Activated B cell treated with CpG ODN at 0.5 μM for 24 hours (primary cell): ENCODE measurements at regions not wholly inside any gene's neighbourhood (a gene's known extent, or its start where the extent isn't known, plus 50 kb on each side); places are given as distances from the start of the nearest gene placed in this dataset.

Experiments
- ATAC-seq: fragments of 200-7000 bp; cut with Tn5 transposase; one replicate; pipeline ENCODE4 v1.10.0; 2021; ENCODE audit warnings: low read depth, mild to moderate bottlenecking, moderate library complexity
- CTCF ChIA-PET: fragments of 350-600 bp; sonication (Branson Sonifier 250); formaldehyde crosslinking; loops from one replicate; lab custom pipeline; 2021; ENCODE audit warnings: antibody characterized with exemption; lab: Charles Lee
- POLR2A ChIA-PET: fragments of 350-600 bp; sonication (Branson Sonifier 250); formaldehyde crosslinking; loops from one replicate; lab custom pipeline; 2021; ENCODE audit warnings: antibody characterized with exemption; lab: Charles Lee
- DNase-seq: peaks from one replicate; pipeline ENCODE4 v3.0.0; 2022
- H3K27ac Mint-ChIP-seq: one replicate; pipeline ENCODE4 v1.8.0; 2020; ENCODE audit warnings: mixed read lengths
- H3K27me3 Mint-ChIP-seq: one replicate; pipeline ENCODE4 v1.8.0; 2021; ENCODE audit warnings: mixed read lengths
- H3K36me3 Mint-ChIP-seq: one replicate; pipeline ENCODE4 v1.8.0; 2021; ENCODE audit warnings: low read depth, mixed read lengths
- H3K4me1 Mint-ChIP-seq: one replicate; pipeline ENCODE4 v1.8.0; 2021; ENCODE audit warnings: mixed read lengths
- H3K4me3 Mint-ChIP-seq: one replicate; pipeline ENCODE4 v1.8.0; 2020; ENCODE audit warnings: mild to moderate bottlenecking, mixed read lengths
- H3K9me3 Mint-ChIP-seq: one replicate; pipeline ENCODE4 v1.8.0; 2020; ENCODE audit warnings: mixed read lengths
- CTCF ChIP-seq: fragments of 200-600 bp; IDR thresholded peaks from one replicate; pipeline ENCODE4 v1.8.0; 2022; ENCODE audit warnings: antibody characterized with exemption, mild to moderate bottlenecking
- intact Hi-C: fragments of 100-400 bp; cut with micrococcal nuclease; formaldehyde crosslinking; loops from one replicate; pipeline ENCODE4 v1.15.1; 2024

GRCh38 chr1:238833919-238834318 lies 552.4 kb upstream of the CHRM3 start:
- ChIA-PET CTCF (no interaction called here), POLR2A (no interaction called here)
- intact Hi-C loops, result no loop called here
- no peak overlapping the region for H3K4me3 Mint-ChIP-seq
- TF ChIP-seq CTCF, result no peak
- no peaks in the 10 kb centered on the region for H3K4me1 Mint-ChIP-seq
- no peaks in the 10 kb centered on the region for H3K27me3 Mint-ChIP-seq
- H3K36me3 Mint-ChIP-seq, result no peaks in the 10 kb centered on the region
- H3K27ac Mint-ChIP-seq, result no peak overlapping the region
- peaks cover 16% of the 10 kb centered on the region for H3K9me3 Mint-ChIP-seq
- no peak for ATAC-seq
- no peak for DNase-seq

- Mint-ChIP-seq H3K4me3 (no peak overlapping the region), H3K27me3 (no peaks in the 10 kb centered on the region), H3K4me1 (no peaks in the 10 kb centered on the region), H3K36me3 (no peaks in the 10 kb centered on the region), H3K27ac (no peak overlapping the region), H3K9me3 (peaks cover 18% of the 10 kb centered on the region)
- no peak for ATAC-seq
- POLR2A ChIA-PET, result no interaction called here
- DNase-seq, result no peak
- intact Hi-C loops, result no loop called here
- no peak for TF ChIP-seq CTCF
- CTCF ChIA-PET, result no interaction called here
Measured at GRCh38 chr1:238832106-238832505, 554.3 kb upstream of the CHRM3 start.

GRCh38 chr1:238830036-238830611 lies 556.2 kb upstream of the CHRM3 start:
- Mint-ChIP-seq H3K36me3 (no peaks in the 10 kb centered on the region), H3K9me3 (peaks cover 18% of the 10 kb centered on the region), H3K27ac (no peak overlapping the region), H3K27me3 (no peaks in the 10 kb centered on the region), H3K4me3 (no peak overlapping the region), H3K4me1 (no peaks in the 10 kb centered on the region)
- ATAC-seq (no peak), DNase-seq (no peak)
- intact Hi-C loops, result no loop called here
- POLR2A ChIA-PET, result no interaction called here
- TF ChIP-seq CTCF, result no peak
- CTCF ChIA-PET, result no interaction called here

GRCh38 chr1:238826891-238827290 lies 559.5 kb upstream of the CHRM3 start:
- H3K4me1 Mint-ChIP-seq, result no peaks in the 10 kb centered on the region
- H3K4me3 Mint-ChIP-seq, result no peak overlapping the region
- ATAC-seq (no peak), DNase-seq (no peak)
- TF ChIP-seq CTCF, result no peak
- H3K36me3 Mint-ChIP-seq, result no peaks in the 10 kb centered on the region
- POLR2A ChIA-PET, result no interaction called here
- CTCF ChIA-PET, result no interaction called here
- intact Hi-C loops, result no loop called here
- no peaks in the 10 kb centered on the region for H3K27me3 Mint-ChIP-seq
- H3K9me3 Mint-ChIP-seq, result peaks cover 17% of the 10 kb centered on the region
- H3K27ac Mint-ChIP-seq, result no peak overlapping the region

- Mint-ChIP-seq H3K27ac (no peak overlapping the region), H3K36me3 (no peaks in the 10 kb centered on the region), H3K27me3 (no peaks in the 10 kb centered on the region), H3K4me3 (no peak overlapping the region), H3K4me1 (no peaks in the 10 kb centered on the region), H3K9me3 (peaks cover 2% of the 10 kb centered on the region)
- no peak for TF ChIP-seq CTCF
- no peak for ATAC-seq
- POLR2A ChIA-PET, result no interaction called here
- no peak for DNase-seq
- intact Hi-C loops, result no loop called here
- CTCF ChIA-PET, result no interaction called here
Measured at GRCh38 chr1:238823416-238823815, 563.0 kb upstream of the CHRM3 start.
